Lower leg skin (tissue), 3 donors: ENCODE measurements at regions not wholly inside any gene's neighbourhood (a gene's known extent, or its start where the extent isn't known, plus 50 kb on each side); places are given as distances from the start of the nearest gene placed in this dataset.

Experiments
- POLR2A ChIP-seq, 2 donors: fragments of 450-650 bp; IDR thresholded peaks; one replicate each; pipeline ENCODE4 v1.6.1; 2016 to 2017; ENCODE audit warnings: antibody characterized with exemption in 2 of 2, mild to moderate bottlenecking in 1 of 2, moderate library complexity in 1 of 2
- TF ChIP-seq, protein P1 (sequence below), 3 donors: fragments of 450-650 bp; IDR thresholded peaks; one replicate each; pipeline ENCODE4 v1.5.1; 2016; ENCODE audit warnings: antibody characterized with exemption in 3 of 3, mild to moderate bottlenecking in 3 of 3, moderate library complexity in 2 of 3

DNA sequence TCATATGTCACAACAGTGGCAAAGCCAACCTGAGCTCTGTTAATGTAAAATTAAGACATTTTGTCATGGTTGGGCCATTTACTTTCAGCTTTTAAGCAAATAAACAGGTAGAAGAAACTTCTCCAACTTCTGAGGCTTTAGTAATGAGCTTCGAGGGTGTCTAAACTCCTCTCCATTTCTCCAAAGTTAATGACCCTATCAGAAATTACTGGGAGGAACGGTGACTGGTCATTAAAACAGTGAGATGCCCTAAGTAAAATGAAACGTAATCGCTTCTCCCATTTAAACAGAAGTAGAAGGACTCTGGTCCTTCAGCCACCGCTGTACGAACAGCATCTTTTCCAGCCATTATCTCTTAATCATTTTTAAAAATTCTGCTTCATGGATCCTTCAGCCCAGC is 986.9 kb upstream of the MANEA start:
- TF ChIP-seq, protein P1, sequence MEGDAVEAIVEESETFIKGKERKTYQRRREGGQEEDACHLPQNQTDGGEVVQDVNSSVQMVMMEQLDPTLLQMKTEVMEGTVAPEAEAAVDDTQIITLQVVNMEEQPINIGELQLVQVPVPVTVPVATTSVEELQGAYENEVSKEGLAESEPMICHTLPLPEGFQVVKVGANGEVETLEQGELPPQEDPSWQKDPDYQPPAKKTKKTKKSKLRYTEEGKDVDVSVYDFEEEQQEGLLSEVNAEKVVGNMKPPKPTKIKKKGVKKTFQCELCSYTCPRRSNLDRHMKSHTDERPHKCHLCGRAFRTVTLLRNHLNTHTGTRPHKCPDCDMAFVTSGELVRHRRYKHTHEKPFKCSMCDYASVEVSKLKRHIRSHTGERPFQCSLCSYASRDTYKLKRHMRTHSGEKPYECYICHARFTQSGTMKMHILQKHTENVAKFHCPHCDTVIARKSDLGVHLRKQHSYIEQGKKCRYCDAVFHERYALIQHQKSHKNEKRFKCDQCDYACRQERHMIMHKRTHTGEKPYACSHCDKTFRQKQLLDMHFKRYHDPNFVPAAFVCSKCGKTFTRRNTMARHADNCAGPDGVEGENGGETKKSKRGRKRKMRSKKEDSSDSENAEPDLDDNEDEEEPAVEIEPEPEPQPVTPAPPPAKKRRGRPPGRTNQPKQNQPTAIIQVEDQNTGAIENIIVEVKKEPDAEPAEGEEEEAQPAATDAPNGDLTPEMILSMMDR (IDR thresholded peaks at IDR 0.05) = no peak
- no peak for TF ChIP-seq POLR2A (IDR thresholded peaks at IDR 0.05)
